H9 (cell line): ENCODE measurements at regions not wholly inside any gene's neighbourhood (a gene's known extent, or its start where the extent isn't known, plus 50 kb on each side); places are given as distances from the start of the nearest gene placed in this dataset.

Experiments used
- DNase-seq: peaks from one replicate; pipeline ENCODE4 v3.0.0-alpha.2; 2017
- H2AFZ ChIP-seq: one replicate; pipeline ENCODE4 v1.6.1; 2013; ENCODE audit warnings: mild to moderate bottlenecking, low read length, control low read depth, moderate library complexity
- H2AK5ac ChIP-seq: 2 replicates; pipeline ENCODE4 v1.6.1; 2013; ENCODE audit warnings: low read length, control low read depth, mixed read lengths; ENCODE audit not compliant: insufficient read length
- H2BK120ac ChIP-seq: one replicate; pipeline ENCODE4 v1.6.1; 2013; ENCODE audit warnings: low read depth, mild to moderate bottlenecking, low read length, control low read depth, inconsistent platforms; ENCODE audit not compliant: poor library complexity, severe bottlenecking
- H2BK12ac ChIP-seq: 2 replicates; pipeline ENCODE4 v1.6.1; 2013; ENCODE audit warnings: low read length, control low read depth, mixed read lengths, low read depth; ENCODE audit not compliant: insufficient read length
- H2BK15ac ChIP-seq: 2 replicates; pipeline ENCODE4 v1.6.1; 2013; ENCODE audit warnings: low read depth, low read length, control low read depth
- H2BK20ac ChIP-seq: one replicate; pipeline ENCODE4 v1.6.1; 2013; ENCODE audit warnings: low read depth, mild to moderate bottlenecking, low read length, control low read depth, inconsistent platforms; ENCODE audit not compliant: poor library complexity, severe bottlenecking
- H2BK5ac ChIP-seq: 2 replicates; pipeline ENCODE4 v1.6.1; 2013; ENCODE audit warnings: low read length, control low read depth, mixed read lengths; ENCODE audit not compliant: insufficient read length
- H3K14ac ChIP-seq: 2 replicates; pipeline ENCODE4 v1.6.1; 2013; ENCODE audit warnings: low read length, control low read depth; ENCODE audit not compliant: insufficient read depth
- H3K18ac ChIP-seq: 2 replicates; pipeline ENCODE4 v1.6.1; 2013; ENCODE audit warnings: low read depth, mild to moderate bottlenecking, mixed read lengths, low read length, control low read depth; ENCODE audit not compliant: insufficient read length
- H3K23ac ChIP-seq: 2 replicates; pipeline ENCODE4 v1.6.1; 2013; ENCODE audit warnings: low read length, control low read depth, mixed read lengths, low read depth; ENCODE audit not compliant: insufficient read length
- H3K23me2 ChIP-seq: 2 replicates; pipeline ENCODE4 v1.6.1; 2013; ENCODE audit warnings: low read depth, mild to moderate bottlenecking, mixed read lengths, low read length, control low read depth; ENCODE audit not compliant: insufficient read length, poor library complexity, severe bottlenecking
- H3K27ac ChIP-seq: 2 replicates; pipeline ENCODE4 v1.5.1; 2013; ENCODE audit warnings: low read length, control low read depth, mixed read lengths, low read depth; ENCODE audit not compliant: insufficient read length
- H3K27me3 ChIP-seq: 2 replicates; pipeline ENCODE4 v1.6.1; 2013; ENCODE audit warnings: low read length, control low read depth, inconsistent platforms; ENCODE audit not compliant: insufficient read depth
- H3K4ac ChIP-seq: 2 replicates; pipeline ENCODE4 v1.6.1; 2013; ENCODE audit warnings: low read depth, mild to moderate bottlenecking, control low read depth, inconsistent platforms, low read length, moderate library complexity
- H3K4me1 ChIP-seq: 2 replicates; pipeline ENCODE4 v1.6.1; 2013; ENCODE audit warnings: low read length, control low read depth, inconsistent platforms; ENCODE audit not compliant: insufficient read depth
- H3K4me2 ChIP-seq: 2 replicates; pipeline ENCODE4 v1.6.1; 2013; ENCODE audit warnings: low read length, control low read depth, mixed read lengths; ENCODE audit not compliant: insufficient read length, insufficient read depth
- H3K56ac ChIP-seq: 2 replicates; pipeline ENCODE4 v1.6.1; 2013; ENCODE audit warnings: low read depth, mild to moderate bottlenecking, mixed read lengths, low read length, control low read depth; ENCODE audit not compliant: insufficient read length
- H3K79me1 ChIP-seq: 2 replicates; pipeline ENCODE4 v1.6.1; 2013; ENCODE audit warnings: low read depth, mild to moderate bottlenecking, moderate library complexity, low read length, control low read depth, inconsistent platforms; ENCODE audit not compliant: insufficient read depth, poor library complexity, severe bottlenecking
- H3K79me2 ChIP-seq: 2 replicates; pipeline ENCODE4 v1.6.1; 2013; ENCODE audit warnings: low read length, control low read depth, inconsistent platforms; ENCODE audit not compliant: insufficient read depth
- H3K9ac ChIP-seq: 2 replicates; pipeline ENCODE4 v1.6.1; 2013; ENCODE audit warnings: low read length, control low read depth, mixed read lengths; ENCODE audit not compliant: insufficient read length; ENCODE audit errors: extremely low read depth
- H3K9me3 ChIP-seq: one replicate; pipeline ENCODE4 v1.6.1; 2013; ENCODE audit warnings: low read depth, low read length, inconsistent platforms; ENCODE audit not compliant: control insufficient read depth
- H3T11ph ChIP-seq: one replicate; pipeline ENCODE4 v1.6.1; 2013; ENCODE audit warnings: mild to moderate bottlenecking, low read length, control low read depth, inconsistent platforms
- H4K20me1 ChIP-seq: one replicate; pipeline ENCODE4 v1.6.1; 2013; ENCODE audit not compliant: control insufficient read depth, insufficient read length, insufficient read depth
- H4K5ac ChIP-seq: 2 replicates; pipeline ENCODE4 v1.6.1; 2013; ENCODE audit warnings: low read depth, mild to moderate bottlenecking, mixed read lengths, low read length, control low read depth; ENCODE audit not compliant: insufficient read length
- H4K8ac ChIP-seq: replicated peaks from 2 replicates; pipeline ENCODE4 v1.6.1; 2013; ENCODE audit warnings: low read length, control low read depth, mixed read lengths, low read depth; ENCODE audit not compliant: insufficient read length
- H4K91ac ChIP-seq: 2 replicates; pipeline ENCODE4 v1.6.1; 2013; ENCODE audit warnings: low read depth, mild to moderate bottlenecking, moderate library complexity, mixed read lengths, low read length, control low read depth; ENCODE audit not compliant: insufficient read length
- H3K27ac Mint-ChIP-seq, 3 experiments: 2 replicates in 2 of 3; 3 replicates in 1 of 3; pipeline ENCODE4 v1.8.0; 2020 to 2021; ENCODE audit warnings: mixed read lengths in 3 of 3, mild to moderate bottlenecking in 1 of 3, moderate library complexity in 1 of 3
- H3K27me3 Mint-ChIP-seq: 2 replicates; pipeline ENCODE4 v1.8.0; 2021; ENCODE audit warnings: low read depth, mild to moderate bottlenecking, moderate library complexity, mixed read lengths
- H3K36me3 Mint-ChIP-seq, 3 experiments: 2 replicates in 2 of 3; 3 replicates in 1 of 3; pipeline ENCODE4 v1.8.0; 2020 to 2021; ENCODE audit warnings: low read depth in 3 of 3, mixed read lengths in 3 of 3; ENCODE audit not compliant: insufficient read depth in 1 of 3
- H3K4me1 Mint-ChIP-seq, 2 experiments: 2 replicates each; pipeline ENCODE4 v1.8.0; 2020; ENCODE audit warnings: mixed read lengths in 2 of 2
- H3K4me3 Mint-ChIP-seq, 2 experiments: 2 replicates in 1 of 2; 3 replicates in 1 of 2; pipeline ENCODE4 v1.8.0; 2020 to 2021; ENCODE audit warnings: mild to moderate bottlenecking in 2 of 2, mixed read lengths in 2 of 2, moderate library complexity in 1 of 2
- H3K9me3 Mint-ChIP-seq, 2 experiments: 2 replicates in 1 of 2; 3 replicates in 1 of 2; pipeline ENCODE4 v1.8.0; 2020; ENCODE audit warnings: mild to moderate bottlenecking in 2 of 2, mixed read lengths in 2 of 2, moderate library complexity in 1 of 2
- CTCF ChIP-seq: fragments of 200-600 bp; sonication (generic); conservative IDR thresholded peaks from 3 replicates; pipeline ENCODE4 v1.8.0; 2021; ENCODE audit warnings: antibody characterized with exemption, mild to moderate bottlenecking
- WGBS: extraction: QIAGEN DNeasy Blood & Tissue Kit; methylation state at CpG from one replicate; pipeline ENCODE4 v1.1.7; 2013; ENCODE audit warnings: missing lambda C conversion rate, low lambda C conversion rate, mixed read lengths; ENCODE audit not compliant: insufficient read length; ENCODE audit errors: extremely low coverage; 5-methylcytosine and 5-hydroxymethylcytosine counted together

- no peaks in the 10 kb centered on the region for H3K36me3 Mint-ChIP-seq
- no peak for DNase-seq
Measured at GRCh38 chr16:51752438-51752995, 601.4 kb upstream of the SALL1 start.

More at GRCh38 chr16:51752438-51752995, 601.4 kb upstream of the SALL1 start:
- no peak overlapping the region for H2AFZ ChIP-seq
- Mint-ChIP-seq H3K27me3 (no peaks in the 10 kb centered on the region), H3K4me3 (no peak overlapping the region), H3K4me1 (peaks cover 35 to 37% of the 10 kb centered on the region in 2 experiments), H3K27ac (no peak overlapping the region), H3K9me3 (no peaks in the 10 kb centered on the region)
- H3K56ac ChIP-seq, result no peak overlapping the region
- no peak overlapping the region for H2BK15ac ChIP-seq
- no peak overlapping the region for H4K8ac ChIP-seq
- no peaks in the 10 kb centered on the region for H4K20me1 ChIP-seq
- H3K27me3 ChIP-seq, result no peaks in the 10 kb centered on the region
- H3K4me2 ChIP-seq, result no peak overlapping the region
- TF ChIP-seq CTCF, result no peak
- H2BK5ac ChIP-seq, result no peak overlapping the region
- no peak overlapping the region for H3K23ac ChIP-seq
- H2BK12ac ChIP-seq, result no peak overlapping the region
- H3K27ac ChIP-seq, result no peak overlapping the region
- H3K4ac ChIP-seq, result no peak overlapping the region
- no peak overlapping the region for H3T11ph ChIP-seq
- no peak overlapping the region for H2AK5ac ChIP-seq
- H2BK120ac ChIP-seq, result no peak overlapping the region
- H3K79me2 ChIP-seq, result no peaks in the 10 kb centered on the region
- peaks cover 6% of the 10 kb centered on the region; the same call in 1 of the 2 replicates for H3K4me1 ChIP-seq
- H3K18ac ChIP-seq, result no peak overlapping the region
- H3K14ac ChIP-seq, result no peak overlapping the region
- no peak overlapping the region for H2BK20ac ChIP-seq
- H3K9ac ChIP-seq, result no peak overlapping the region
- no peaks in the 10 kb centered on the region for H3K9me3 ChIP-seq
- no peaks in the 10 kb centered on the region for H3K23me2 ChIP-seq
- no peak overlapping the region for H4K91ac ChIP-seq
- WGBS, result no CpG with 5 or more reads among the region's 3 CpGs
- no peaks in the 10 kb centered on the region for H3K79me1 ChIP-seq
- H4K5ac ChIP-seq, result no peak overlapping the region
